Suprapubic skin (tissue), 4 donors: ENCODE measurements at regions not wholly inside any gene's neighbourhood (a gene's known extent, or its start where the extent isn't known, plus 50 kb on each side); places are given as distances from the start of the nearest gene placed in this dataset.

Experiments used
- CTCF ChIP-seq, 2 donors: fragments of 200-600 bp in 1 of 2; fragments of 450-650 bp in 1 of 2; sonication (generic) in 1 of 2; IDR thresholded peaks; one replicate each; pipeline ENCODE4 v1.5.1; 2016 to 2019; ENCODE audit warnings: antibody characterized with exemption in 2 of 2, mild to moderate bottlenecking in 1 of 2, moderate library complexity in 1 of 2
- EP300 ChIP-seq: sonication (generic); formaldehyde crosslinking; IDR thresholded peaks from one replicate; pipeline ENCODE4 v1.6.1; 2017; ENCODE audit warnings: antibody characterized with exemption
- POLR2A ChIP-seq, 2 donors: fragments of 450-650 bp; IDR thresholded peaks; one replicate each; pipeline ENCODE4 v1.6.1; 2017; ENCODE audit warnings: antibody characterized with exemption in 2 of 2, mild to moderate bottlenecking in 2 of 2, moderate library complexity in 2 of 2
- POLR2AphosphoS5 ChIP-seq, 3 donors: sonication (generic); formaldehyde crosslinking; IDR thresholded peaks; one replicate each; pipeline ENCODE4 v1.6.1; 2017; ENCODE audit warnings: antibody characterized with exemption in 3 of 3

GRCh38 chr1:96998466-96998865, 276.9 kb downstream of the PTBP2 start:
- TF ChIP-seq CTCF (IDR thresholded peaks at IDR 0.05) (no peak), POLR2A (IDR thresholded peaks at IDR 0.05) (no peak), POLR2AphosphoS5 (IDR thresholded peaks at IDR 0.05) (no peak), EP300 (no peak)
